ENCODE measurements at regions not wholly inside any gene's neighbourhood (a gene's known extent, or its start where the extent isn't known, plus 50 kb on each side); places are given as distances from the start of the nearest gene placed in this dataset.

- TF ChIP-seq CTCF (IDR thresholded peaks at IDR 0.05) (no peak), EP300 (IDR thresholded peaks at IDR 0.05) (no peak), POLR2A (IDR thresholded peaks at IDR 0.05) (no peak)
Observed at GRCh38 chr2:120544522-120544921, 191.1 kb upstream of the GLI2 start.
